ENCODE measurements at regions not wholly inside any gene's neighbourhood (a gene's known extent, or its start where the extent isn't known, plus 50 kb on each side); places are given as distances from the start of the nearest gene placed in this dataset.
A peak's percentile ranks its signal among the peaks of the same experiment; 100 is the strongest.

DNA sequence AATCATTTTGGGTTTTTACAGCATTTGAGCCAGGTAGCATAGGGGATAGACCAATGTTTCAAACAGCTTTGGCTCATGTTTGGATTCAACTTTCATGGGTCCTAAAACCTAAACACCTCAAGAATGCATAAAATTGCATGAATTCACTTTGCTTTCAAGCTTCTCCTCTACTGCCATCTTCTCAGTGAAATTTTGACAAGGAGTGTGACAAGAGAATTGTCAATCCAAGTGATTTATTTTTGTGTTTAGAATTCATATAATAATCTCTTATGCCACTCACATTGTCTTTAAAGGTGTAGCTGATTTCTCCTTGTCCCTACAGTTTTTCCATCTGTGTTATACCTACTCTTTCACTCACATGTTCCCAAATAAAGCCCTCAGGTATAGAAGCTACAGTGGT is 264.8 kb upstream of the RND3 start:
- H3K9me2 ChIP-seq (replicated peaks; ENCODE audit: insufficient read depth, low read length): no peaks in the 10 kb centered on the region
- H3K4me1 ChIP-seq (ENCODE audit: low read length): no peaks in the 10 kb centered on the region
- no peak for TF ChIP-seq EZH2phosphoT487 (IDR thresholded peaks at IDR 0.05; ENCODE audit: low read length)
- no peak for TF ChIP-seq CTCF (IDR thresholded peaks at IDR 0.05; ENCODE audit: low read length)
- no peak for TF ChIP-seq EZH2 (optimal IDR thresholded peaks at IDR 0.05; ENCODE audit: low read depth, low read length)
- H2AFZ ChIP-seq (ENCODE audit: low read length): no peak overlapping the region
- H3K27me3 ChIP-seq (replicated peaks; ENCODE audit: insufficient read depth, low read length): no peaks in the 10 kb centered on the region
- no peak for DNase-seq
- no peaks in the 10 kb centered on the region for H4K20me1 ChIP-seq (ENCODE audit: insufficient read depth, low read length)
- H3K9me3 ChIP-seq (replicated peaks; ENCODE audit: insufficient read depth, low read length): no peaks in the 10 kb centered on the region
- no peak overlapping the region for H3K4me2 ChIP-seq (ENCODE audit: low read depth, low read length)
- no peaks in the 10 kb centered on the region for H3F3A ChIP-seq (ENCODE audit: insufficient read depth, low read length)
- no peaks in the 10 kb centered on the region for H3K79me2 ChIP-seq (ENCODE audit: low read length)
- no peak overlapping the region for H3K4me3 ChIP-seq (ENCODE audit: low read length)
- no peak overlapping the region for H3K27ac ChIP-seq (ENCODE audit: low read length)
- H3K36me3 ChIP-seq (replicated peaks; ENCODE audit: insufficient read depth, low read length): no peaks in the 10 kb centered on the region
- no peak overlapping the region for H3K9ac ChIP-seq (ENCODE audit: low read length)

DNA sequence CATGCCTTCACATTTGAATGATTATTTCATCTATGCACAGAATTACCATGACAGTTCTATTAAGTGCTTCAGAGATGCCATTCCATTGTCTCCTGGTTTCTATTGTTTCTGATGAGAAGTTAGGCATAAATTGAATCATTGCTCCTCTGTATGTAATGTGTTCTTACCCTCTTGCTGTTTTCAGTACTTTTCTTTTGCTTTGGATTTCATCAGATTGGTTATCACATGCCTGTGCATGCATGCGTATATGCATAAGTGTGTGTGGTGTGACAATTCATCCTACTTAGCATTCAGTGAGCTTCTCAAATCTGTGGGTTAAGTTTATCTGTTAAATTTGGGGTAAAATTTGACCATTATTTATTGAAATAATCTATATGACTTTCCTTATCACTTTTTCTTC is 263.3 kb upstream of the RND3 start:
- H4K20me1 ChIP-seq (ENCODE audit: insufficient read depth, low read length): no peaks in the 10 kb centered on the region
- H2AFZ ChIP-seq (ENCODE audit: low read length): no peak overlapping the region
- no peaks in the 10 kb centered on the region for H3K9me3 ChIP-seq (replicated peaks; ENCODE audit: insufficient read depth, low read length)
- no peak overlapping the region for H3K4me2 ChIP-seq (ENCODE audit: low read depth, low read length)
- no peaks in the 10 kb centered on the region for H3K79me2 ChIP-seq (ENCODE audit: low read length)
- H3K27ac ChIP-seq (ENCODE audit: low read length): no peak overlapping the region
- no peak for DNase-seq
- TF ChIP-seq EZH2 (optimal IDR thresholded peaks at IDR 0.05; ENCODE audit: low read depth, low read length) (no peak), CTCF (IDR thresholded peaks at IDR 0.05; ENCODE audit: low read length) (no peak), EZH2phosphoT487 (IDR thresholded peaks at IDR 0.05; ENCODE audit: low read length) (no peak)
- no peak overlapping the region for H3K9ac ChIP-seq (ENCODE audit: low read length)
- H3K27me3 ChIP-seq (replicated peaks; ENCODE audit: insufficient read depth, low read length): no peaks in the 10 kb centered on the region
- no peak overlapping the region for H3K4me3 ChIP-seq (ENCODE audit: low read length)
- no peaks in the 10 kb centered on the region for H3K4me1 ChIP-seq (ENCODE audit: low read length)
- H3K36me3 ChIP-seq (replicated peaks; ENCODE audit: insufficient read depth, low read length): no peaks in the 10 kb centered on the region
- no peaks in the 10 kb centered on the region for H3F3A ChIP-seq (ENCODE audit: insufficient read depth, low read length)
- H3K9me2 ChIP-seq (replicated peaks; ENCODE audit: insufficient read depth, low read length): no peaks in the 10 kb centered on the region

DNA sequence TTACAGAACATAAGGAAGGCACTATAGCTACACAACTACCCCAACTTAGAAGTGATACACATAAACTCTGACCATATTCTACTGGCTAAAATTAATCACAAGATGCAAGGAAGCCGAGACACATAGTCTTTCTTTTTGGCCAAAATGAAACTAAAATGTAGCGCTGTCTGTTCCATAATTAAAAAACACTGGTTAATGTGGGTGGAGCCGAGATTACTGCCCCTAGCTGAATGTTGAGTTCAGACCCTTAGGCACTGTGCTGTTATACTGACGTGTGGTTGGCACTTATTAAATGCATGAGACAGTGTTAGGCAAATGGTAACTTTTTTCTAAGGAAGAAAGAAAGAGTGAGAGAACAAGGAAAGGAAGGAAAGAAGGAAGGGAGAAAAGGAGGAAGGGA is 254.6 kb upstream of the RND3 start:
- Histone ChIP-seq H3K9me3 (replicated peaks; ENCODE audit: insufficient read depth, low read length) (no peaks in the 10 kb centered on the region), H3K27ac (ENCODE audit: low read length) (no peak overlapping the region), H3K27me3 (replicated peaks; ENCODE audit: insufficient read depth, low read length) (no peaks in the 10 kb centered on the region), H4K20me1 (ENCODE audit: insufficient read depth, low read length) (no peaks in the 10 kb centered on the region), H3K4me2 (ENCODE audit: low read depth, low read length) (peak overlapping the region; percentile 70), H2AFZ (ENCODE audit: low read length) (peak overlapping the region; percentile 89), H3K36me3 (replicated peaks; ENCODE audit: insufficient read depth, low read length) (no peaks in the 10 kb centered on the region), H3K9ac (ENCODE audit: low read length) (peak overlapping the region; percentile 24; the same call in 1 of the 2 replicates), H3K4me1 (ENCODE audit: low read length) (no peaks in the 10 kb centered on the region), H3K4me3 (ENCODE audit: low read length) (peak overlapping the region; percentile 54), H3K79me2 (ENCODE audit: low read length) (no peaks in the 10 kb centered on the region), H3K9me2 (replicated peaks; ENCODE audit: insufficient read depth, low read length) (no peaks in the 10 kb centered on the region), H3F3A (ENCODE audit: insufficient read depth, low read length) (no peaks in the 10 kb centered on the region)
- peak; percentile 58 for DNase-seq
- TF ChIP-seq EZH2phosphoT487 (IDR thresholded peaks at IDR 0.05; ENCODE audit: low read length) (no peak), EZH2 (optimal IDR thresholded peaks at IDR 0.05; ENCODE audit: low read depth, low read length) (no peak)

DNA sequence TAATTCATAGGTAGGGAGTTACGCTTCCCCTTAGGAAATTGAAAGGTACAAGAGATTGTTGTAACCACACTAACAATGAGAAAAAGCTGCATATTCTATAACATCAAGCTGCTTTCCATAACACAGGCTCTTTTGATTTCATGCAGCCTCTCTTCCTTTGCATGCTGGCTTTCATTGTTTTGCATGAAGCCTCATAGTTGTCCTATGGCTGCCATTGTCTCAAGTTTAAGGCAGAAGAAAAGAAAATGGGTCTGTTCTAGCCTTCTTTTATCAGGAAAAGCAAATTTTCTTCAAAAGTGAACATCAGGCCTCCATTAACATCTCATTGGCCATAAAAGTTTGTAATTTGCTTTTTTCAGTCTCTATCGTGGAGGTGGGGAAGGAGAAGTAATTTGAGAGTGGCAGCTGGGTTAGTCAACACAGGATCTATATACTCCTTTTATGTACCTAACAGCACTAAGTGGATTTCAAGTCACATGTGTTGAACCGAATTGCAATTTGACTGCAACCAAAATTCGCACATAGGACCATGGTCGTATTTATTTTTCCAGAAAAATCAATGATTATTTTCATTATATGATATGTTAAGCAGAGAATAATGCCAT is 248.5 kb upstream of the RND3 start:
- H4K20me1 ChIP-seq (ENCODE audit: insufficient read depth, low read length): no peaks in the 10 kb centered on the region
- no peaks in the 10 kb centered on the region for H3K9me2 ChIP-seq (replicated peaks; ENCODE audit: insufficient read depth, low read length)
- H3K9me3 ChIP-seq (replicated peaks; ENCODE audit: insufficient read depth, low read length): no peaks in the 10 kb centered on the region
- no peak overlapping the region for H3K27ac ChIP-seq (ENCODE audit: low read length)
- no peaks in the 10 kb centered on the region for H3K36me3 ChIP-seq (replicated peaks; ENCODE audit: insufficient read depth, low read length)
- H2AFZ ChIP-seq (ENCODE audit: low read length): no peak overlapping the region
- H3K4me2 ChIP-seq (ENCODE audit: low read depth, low read length): no peak overlapping the region
- no peak overlapping the region for H3K9ac ChIP-seq (ENCODE audit: low read length)
- no peak for TF ChIP-seq EZH2phosphoT487 (IDR thresholded peaks at IDR 0.05; ENCODE audit: low read length)
- no peak for TF ChIP-seq EZH2 (optimal IDR thresholded peaks at IDR 0.05; ENCODE audit: low read depth, low read length)
- TF ChIP-seq CTCF (IDR thresholded peaks at IDR 0.05; ENCODE audit: low read length): no peak
- DNase-seq: no peak
- H3K27me3 ChIP-seq (replicated peaks; ENCODE audit: insufficient read depth, low read length): no peaks in the 10 kb centered on the region
- H3F3A ChIP-seq (ENCODE audit: insufficient read depth, low read length): no peaks in the 10 kb centered on the region
- no peaks in the 10 kb centered on the region for H3K4me1 ChIP-seq (ENCODE audit: low read length)
- no peaks in the 10 kb centered on the region for H3K79me2 ChIP-seq (ENCODE audit: low read length)
- H3K4me3 ChIP-seq (ENCODE audit: low read length): no peak overlapping the region
